ENCODE measurements at regions not wholly inside any gene's neighbourhood (a gene's known extent, or its start where the extent isn't known, plus 50 kb on each side); places are given as distances from the start of the nearest gene placed in this dataset.
"Not testable (repeated sequence)": the region's sequence is repeated elsewhere in the genome, so short reads cannot be mapped to it uniquely, and the experiment has no call there.

- no peak for DNase-seq (ENCODE audit: low spot score)
Observed at GRCh38 chr3:140870351-140870750, 71.3 kb upstream of the SLC25A36 start.

- no peak for DNase-seq (ENCODE audit: low spot score)
Observed at GRCh38 chr3:140871022-140871421, 70.6 kb upstream of the SLC25A36 start.

- not testable (repeated sequence) for DNase-seq (ENCODE audit: low spot score)
Observed at GRCh38 chr3:140872165-140872564, 69.5 kb upstream of the SLC25A36 start.

- no peak for DNase-seq (ENCODE audit: low spot score)
Observed at GRCh38 chr3:140883428-140884040, 58.1 kb upstream of the SLC25A36 start.

GRCh38 chr3:140885697-140886096 lies 55.9 kb upstream of the SLC25A36 start:
- not testable (repeated sequence) for DNase-seq (ENCODE audit: low spot score)
